HG03575 (cell line): ENCODE measurements at regions not wholly inside any gene's neighbourhood (a gene's known extent, or its start where the extent isn't known, plus 50 kb on each side); places are given as distances from the start of the nearest gene placed in this dataset.
"Not testable (repeated sequence)": the region's sequence is repeated elsewhere in the genome, so short reads cannot be mapped to it uniquely, and the experiment has no call there.

Source experiments
- ATAC-seq: cut with Tn5 transposase; IDR thresholded peaks from one replicate; pipeline ENCODE4 v1.9.1; 2021; ENCODE audit not compliant: unreplicated experiment, insufficient number of reproducible peaks, low FRiP score; ENCODE audit errors: extremely low read depth

DNA sequence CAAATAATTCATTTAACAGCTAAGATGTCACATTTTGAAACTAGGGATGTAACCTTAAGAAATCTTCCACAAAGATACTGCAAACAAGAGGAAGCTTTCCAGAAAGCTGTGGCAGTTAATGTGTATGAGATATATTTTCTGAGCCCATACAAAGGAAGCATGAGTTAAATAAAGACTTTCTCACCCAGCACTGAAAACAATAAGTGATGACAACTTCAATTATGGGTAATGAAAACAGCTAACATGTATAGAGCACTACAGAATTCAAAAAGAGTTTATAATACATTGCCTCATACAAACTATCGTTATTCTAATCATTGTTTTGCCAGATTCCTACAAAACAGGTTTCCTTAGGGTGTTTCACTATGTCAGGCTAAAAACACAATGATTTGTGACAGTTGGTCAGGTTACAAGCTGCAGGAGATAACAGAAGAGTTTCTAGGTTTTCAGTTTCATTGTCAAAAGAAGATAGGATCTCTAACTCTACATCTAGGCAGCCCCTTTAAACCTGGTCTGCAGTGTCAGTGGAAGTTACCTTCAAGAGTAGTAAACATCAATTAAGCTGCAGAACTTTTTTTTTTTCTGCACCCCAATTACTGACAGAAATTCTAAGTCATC is 618.1 kb upstream of the ADGRL3 start:
- ATAC-seq: no peak

DNA sequence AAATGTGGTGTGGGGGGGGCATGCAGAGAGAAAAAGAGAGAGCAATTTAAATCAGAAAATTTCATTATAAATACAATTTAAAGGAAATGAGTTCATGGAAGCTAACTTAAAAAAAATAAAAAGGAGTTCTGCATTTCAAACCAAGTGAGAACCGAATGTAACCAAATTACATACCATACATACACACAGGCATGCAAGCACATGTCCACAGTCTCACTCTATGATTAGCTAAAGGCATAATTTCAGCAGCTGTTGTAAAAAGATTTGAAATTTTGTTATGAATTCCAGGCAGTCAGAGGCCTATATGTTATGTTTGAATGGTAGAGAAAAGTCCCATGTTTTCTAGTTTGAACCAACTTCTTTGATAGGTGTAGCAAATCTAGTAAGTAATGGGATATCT is 611.6 kb upstream of the ADGRL3 start:
- ATAC-seq: no peak

DNA sequence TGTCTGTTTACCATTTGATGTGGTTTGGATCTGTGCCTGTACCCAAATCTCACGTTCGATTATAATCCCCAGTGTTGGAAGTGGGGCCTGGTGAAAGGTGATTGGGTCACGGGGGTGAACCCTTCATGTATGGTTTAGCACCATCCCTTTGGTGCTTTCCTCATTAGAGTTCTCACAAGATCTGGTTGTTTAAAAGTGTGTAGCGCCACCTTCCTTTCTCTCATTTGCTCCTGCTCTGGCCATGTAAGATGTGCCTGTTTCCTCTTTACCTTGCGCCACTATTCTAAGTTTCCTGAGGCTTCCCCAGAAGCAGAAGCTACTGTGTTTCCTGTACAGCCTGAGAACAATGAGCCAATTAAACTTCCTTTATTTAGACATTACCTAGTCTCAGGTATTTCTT is 610.7 kb upstream of the ADGRL3 start:
- ATAC-seq: no peak

DNA sequence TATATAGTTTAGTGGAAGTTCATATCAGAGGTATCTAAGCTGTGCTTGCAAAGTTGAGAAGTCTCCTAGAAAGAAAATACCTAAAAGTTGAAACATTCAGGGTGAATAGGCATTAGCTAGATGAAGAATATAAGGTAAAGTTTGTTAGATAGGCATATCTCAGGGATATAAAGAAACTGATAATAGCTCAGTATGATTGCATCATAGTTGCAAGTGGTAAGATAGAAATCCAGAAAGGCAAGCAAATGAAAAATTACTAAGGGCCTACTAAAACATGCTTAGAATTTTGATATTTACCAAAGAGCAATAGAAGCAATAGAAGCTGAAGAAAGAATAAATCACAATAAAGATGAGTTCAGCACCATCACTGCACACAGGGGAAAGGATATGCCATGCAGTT is 610.0 kb upstream of the ADGRL3 start:
- ATAC-seq: no peak

DNA sequence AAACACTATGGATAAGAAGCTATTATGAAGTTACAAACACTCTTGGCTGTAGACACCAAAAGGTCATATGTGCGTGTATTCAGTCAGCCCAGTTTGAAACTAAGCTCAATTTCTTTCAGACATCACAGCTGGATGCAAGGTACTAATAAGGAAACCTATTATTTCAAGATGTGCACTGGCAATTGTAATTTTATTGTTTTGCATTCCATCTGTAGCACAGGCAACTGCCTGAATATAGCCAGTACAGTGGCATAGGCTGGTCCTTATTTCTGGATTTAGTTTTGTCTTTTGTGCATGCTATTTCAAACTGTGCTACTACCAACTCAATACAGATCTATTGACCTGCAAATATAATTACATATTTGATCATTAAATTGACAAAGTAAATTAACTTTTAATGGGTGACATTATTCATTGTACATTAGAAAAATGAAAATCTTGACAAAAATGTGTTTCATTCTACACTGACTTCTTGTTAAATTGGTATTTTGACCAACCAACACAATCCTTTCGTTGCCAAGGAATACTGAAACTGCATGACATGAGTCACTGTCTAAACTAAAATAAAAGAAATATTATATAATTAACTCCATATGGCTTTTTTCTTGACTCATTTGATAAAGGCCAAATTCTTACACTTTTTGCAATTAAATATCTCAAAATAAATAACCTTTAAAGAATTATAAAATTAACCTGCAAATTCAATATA is 594.3 kb upstream of the ADGRL3 start:
- no peak for ATAC-seq

DNA sequence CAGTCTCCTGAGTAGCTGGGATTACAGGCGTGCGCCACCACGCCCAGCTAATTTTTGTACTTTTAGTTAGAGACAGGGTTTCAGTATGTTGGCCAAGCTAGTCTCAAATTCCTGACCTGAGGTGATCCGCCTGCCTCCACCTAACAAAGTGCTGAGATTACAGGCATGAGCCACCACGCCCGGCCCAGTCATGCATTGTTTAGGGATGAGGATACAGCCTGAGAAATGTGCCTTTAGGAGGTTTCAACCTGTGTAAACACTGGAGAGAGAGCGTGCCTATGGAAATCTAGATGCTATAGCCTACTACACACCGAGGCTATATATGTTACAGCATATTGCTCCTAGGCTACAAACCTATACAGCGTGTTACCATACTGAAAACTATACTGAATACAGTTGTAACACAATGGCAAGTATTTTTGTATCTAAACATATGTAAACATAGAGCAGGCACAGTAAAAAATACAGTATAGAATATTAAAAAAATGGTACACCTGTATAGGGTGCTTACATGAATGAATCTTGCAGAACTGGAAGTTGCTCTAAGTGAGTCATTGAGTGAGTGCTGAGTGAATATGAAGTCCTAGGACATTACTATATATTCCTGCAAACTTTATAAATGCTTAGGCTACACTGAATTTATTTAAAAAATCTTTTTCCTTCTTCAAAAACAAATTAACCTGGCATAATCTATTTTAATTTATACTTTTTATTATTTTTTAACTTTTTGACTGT is 588.2 kb upstream of the ADGRL3 start:
- ATAC-seq: no peak

DNA sequence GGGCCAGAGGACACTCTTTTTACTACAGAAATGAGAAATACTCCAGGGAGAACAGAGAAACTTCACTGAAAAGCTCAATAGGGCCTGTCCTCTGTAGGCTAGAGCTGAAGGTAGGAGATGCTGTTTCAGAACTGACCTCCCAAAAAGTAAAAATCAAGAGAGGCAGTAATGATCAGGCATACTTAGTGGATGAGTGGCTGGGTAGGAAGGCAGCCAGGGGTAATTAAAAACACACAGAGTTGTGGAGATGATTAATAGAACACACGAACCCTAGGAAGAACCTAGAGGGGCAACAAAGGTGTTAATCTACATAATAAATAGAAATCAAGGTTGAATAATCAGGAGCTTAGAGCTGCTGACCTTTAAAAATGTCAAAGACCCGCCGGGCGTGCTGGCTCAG is 582.4 kb upstream of the ADGRL3 start:
- ATAC-seq: no peak

DNA sequence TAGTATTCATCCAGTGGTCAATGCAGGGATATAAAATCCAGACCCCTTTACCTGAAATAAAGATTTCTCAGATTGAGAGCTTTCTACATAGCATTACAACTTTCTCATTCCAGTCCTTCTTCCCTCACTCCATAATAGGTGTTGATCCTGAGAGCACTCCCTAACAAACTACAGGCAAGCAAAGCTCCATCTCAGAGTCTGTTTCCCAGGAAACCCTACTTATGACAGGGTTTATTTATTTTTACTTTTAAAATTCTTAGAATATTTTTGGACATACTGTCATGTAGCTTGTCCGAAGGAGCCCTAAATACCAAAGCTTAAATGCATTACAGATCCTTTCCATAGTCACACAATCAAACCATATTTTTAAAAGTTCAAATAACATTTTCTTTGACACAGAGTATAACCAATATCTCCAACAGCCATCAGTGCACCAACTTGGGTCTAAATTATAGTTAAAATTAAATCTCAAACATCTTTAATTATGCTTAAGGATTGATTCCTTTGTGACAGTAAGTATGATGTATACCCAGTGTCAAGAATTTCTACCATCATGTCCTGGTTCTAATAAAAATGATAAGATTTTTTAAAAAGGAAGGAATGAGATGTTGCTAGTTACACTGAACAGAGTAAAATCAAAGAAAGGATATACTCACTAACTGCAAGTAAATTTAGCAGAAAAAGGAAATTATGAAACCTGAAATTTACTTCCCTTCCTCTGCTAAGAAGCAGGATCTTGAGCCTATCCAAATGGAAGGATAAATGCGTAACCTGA is 580.4 kb upstream of the ADGRL3 start:
- no peak for ATAC-seq

DNA sequence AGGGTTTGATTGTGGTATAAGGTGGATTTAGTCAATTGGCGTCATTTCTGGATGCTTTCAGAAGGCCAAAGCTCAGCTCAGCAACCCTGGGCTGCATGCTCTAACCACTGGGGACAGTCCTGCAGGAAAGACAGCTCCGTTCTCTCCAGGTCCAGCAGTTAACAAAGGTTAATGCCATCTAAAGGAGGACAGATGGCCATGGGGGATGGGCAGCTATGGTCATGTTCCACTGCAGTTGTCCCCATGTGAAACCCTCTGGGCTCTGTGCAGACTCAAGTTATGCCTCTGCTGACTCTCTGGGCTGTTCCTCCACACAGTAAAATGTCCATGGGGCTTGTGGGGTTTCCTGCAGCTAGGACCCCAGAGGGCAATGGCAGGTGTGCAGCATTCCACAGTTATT is 562.1 kb upstream of the ADGRL3 start:
- ATAC-seq: no peak

DNA sequence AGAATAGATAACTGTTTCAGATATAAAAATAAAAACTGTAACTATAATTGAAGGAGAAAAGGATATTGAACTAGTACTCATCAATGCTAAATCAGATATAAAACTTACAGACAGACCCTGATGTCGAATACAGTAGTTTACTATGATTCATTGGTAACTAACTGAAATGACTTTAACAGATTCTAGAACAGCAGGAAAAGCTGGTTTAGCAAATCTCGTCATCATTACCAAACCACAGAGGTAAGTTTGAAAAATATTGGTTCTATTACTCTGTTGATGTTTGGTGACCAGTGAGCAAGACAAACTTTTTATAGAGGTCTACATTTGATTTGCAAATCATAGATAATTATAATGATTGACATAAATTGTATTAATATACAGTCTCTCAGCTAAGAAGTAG is 551.4 kb upstream of the ADGRL3 start:
- ATAC-seq: no peak

DNA sequence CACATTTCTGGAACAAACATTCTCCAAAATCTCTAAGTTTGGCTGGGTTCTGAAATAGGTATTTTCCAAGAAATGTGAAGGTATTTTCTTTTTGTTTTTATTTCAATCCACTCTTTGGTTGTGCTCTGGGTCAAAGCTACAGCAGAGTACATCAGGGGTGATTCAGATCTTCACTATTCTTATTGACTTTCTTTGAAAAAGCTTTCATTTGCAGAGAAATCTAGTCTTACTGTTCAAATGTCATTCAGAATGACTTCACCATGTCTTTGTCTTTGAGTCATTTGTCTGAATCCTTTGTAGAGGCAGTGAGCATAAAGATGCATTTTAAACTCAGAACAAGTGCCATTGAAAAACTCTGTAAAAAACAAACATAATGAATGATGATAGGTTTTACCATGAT is 547.2 kb upstream of the ADGRL3 start:
- no peak for ATAC-seq

DNA sequence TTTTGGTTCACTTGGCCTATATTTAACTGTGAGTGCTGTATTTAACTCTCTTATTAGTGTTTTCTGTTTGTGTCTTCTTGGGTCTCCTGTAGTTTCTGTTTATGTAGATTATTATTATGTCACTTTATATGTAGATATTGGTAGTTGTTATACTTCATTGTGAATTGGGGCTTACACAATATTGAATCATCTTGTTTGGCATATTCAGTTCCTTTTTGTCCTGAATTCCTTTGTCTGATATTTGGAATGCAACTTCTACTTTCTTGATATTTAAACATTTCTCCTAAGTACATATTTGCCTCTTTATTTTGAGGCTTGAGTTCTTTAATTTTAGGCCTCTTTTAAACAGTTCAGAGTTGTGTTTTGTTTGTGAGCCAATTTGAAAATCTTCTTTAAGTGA is 544.8 kb upstream of the ADGRL3 start:
- ATAC-seq: no peak

DNA sequence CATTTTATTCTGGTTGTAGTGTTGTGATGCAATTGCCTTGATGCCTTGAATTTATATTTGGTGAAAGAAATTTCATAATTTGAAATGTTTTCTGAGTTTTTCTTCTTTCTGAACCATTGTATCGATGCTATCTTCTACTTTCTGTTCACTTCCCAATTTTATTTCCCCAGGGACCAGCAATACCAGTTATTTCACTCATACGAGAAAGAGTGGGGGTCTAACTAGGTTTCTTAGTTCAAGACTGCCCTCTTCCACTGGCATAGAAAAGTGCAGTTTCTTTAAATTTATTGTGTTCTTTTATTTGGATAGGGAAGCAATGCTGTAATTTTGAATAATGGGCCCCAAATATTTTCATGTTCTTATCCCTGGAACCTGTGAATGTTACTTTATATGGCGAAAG is 544.0 kb upstream of the ADGRL3 start:
- no peak for ATAC-seq

DNA sequence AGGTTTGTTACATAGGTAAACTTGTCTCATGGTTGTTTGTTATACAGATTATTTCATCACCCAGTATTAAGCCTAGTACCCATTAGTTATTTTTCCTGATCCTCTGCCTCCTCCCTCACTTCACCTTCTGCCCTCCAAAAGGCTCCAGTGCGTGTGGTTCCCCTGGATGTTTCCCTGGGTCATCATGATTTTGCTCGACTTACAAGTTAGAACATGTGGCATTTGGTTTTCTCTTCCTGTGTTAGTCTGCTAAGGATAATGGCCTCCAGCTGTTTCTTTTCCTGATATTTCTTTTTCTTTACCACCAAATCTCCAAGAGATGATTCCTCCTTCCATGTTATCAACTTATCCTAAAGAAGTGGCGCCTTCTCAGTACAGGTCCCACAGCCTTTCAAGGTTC is 543.1 kb upstream of the ADGRL3 start:
- no peak for ATAC-seq

DNA sequence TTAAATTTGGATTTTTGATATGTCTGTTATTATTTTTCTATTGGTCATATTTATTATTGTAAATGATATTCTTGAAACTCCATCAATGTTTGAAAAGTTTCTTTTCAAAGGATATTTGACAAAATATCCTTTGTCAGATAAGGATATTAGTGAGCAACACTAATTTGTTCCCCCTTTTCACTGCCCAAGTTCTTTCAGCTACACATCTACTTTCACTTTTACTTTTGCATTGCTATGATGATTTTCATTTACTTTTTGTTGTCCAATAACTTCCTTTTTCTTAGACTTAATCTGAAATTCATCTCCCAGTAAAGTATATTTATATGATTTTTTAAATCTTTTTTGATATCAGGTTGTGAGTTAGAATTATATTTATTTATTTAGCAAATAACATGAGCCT is 542.3 kb upstream of the ADGRL3 start:
- no peak for ATAC-seq

DNA sequence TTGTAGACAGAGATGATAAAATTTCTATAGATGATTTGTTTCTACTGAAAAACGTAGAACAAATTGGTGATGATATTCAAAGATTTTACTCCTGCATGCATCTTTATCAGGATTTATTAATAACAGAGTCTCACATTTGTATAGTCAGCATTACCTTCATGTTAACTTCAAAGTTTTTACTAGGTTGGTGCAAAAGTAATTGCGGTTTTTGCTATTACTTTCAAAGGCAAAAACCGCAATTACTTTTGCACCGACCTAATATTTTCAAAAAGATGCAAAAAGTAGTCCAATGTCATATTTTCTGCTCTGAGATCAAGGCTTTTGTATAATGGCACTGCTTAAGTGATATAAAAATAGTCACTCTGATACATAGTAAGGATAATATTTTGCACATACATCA is 536.4 kb upstream of the ADGRL3 start:
- no peak for ATAC-seq

DNA sequence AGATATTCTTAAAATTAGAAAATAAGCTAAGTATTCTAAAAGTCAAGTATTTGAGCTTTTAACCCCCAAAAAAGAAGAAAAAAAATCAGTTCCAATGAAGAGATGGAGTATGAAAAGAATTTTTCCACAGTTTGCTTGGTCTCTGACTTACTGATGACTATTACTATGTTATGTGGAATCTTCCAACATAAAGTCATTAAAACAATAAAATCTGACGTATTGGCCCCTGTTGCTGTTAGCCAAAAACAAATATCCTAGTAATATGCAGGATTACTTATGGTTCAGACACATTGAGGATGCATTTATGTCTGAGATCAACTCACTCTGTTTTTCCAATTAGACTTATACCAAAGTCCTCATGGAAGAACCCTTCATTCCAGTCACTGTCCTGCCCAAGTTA is 517.2 kb upstream of the ADGRL3 start:
- no peak for ATAC-seq

DNA sequence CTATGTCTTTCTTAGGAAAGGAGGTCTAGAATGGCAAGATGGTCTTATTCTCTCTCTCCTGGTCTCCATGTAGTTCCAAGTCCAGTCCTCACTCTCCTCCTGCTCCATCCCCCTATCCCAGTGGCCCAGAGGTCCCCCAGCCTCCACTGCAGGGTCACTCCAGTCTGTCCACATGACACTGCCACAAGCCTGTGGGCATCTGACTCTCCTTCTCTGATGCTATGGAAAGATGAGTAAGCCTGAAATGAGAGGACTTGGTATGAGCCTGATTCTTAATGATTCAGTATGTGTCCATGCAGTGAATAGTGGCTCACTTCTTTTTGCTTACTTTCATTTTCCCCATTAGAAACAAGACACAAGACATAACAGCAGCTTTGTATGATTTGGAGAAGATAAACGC is 516.8 kb upstream of the ADGRL3 start:
- no peak for ATAC-seq

DNA sequence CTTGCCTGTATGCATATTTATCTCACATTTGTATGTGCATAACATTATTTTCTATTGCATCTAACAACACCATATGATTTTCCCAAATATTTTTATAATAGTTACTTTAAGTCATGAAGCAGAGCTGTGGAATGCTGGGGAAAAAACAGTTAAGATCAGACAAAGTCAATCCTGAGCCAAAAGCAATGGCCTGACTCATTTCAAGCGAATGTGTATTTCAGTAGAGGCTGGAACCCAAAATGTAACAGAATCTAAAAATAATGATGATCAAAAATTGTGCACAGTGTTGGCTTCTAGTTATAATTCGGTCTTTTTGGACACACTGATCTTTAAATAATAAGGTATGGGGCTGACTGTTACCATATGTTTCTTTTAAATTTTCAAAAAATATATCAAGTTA is 516.2 kb upstream of the ADGRL3 start:
- no peak for ATAC-seq

DNA sequence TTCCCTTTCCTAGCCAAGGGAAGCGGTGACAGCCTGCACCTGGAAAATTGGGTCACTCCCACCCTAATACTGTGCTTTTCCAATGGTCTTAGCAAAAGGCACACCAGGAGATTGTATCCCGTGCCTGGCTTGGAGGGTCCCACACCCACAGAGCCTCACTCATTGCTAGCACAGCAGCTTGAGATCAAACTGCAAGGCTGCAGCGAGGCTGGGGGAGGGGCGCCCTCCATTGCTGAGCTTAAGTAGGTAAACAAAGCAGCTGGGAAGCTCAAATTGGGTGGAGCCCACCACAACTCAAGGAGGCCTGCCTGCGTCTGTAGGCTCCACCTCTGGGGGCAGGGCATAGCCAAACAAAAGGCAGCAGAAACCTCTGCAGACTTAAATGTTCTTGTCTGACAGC is 504.1 kb upstream of the ADGRL3 start:
- ATAC-seq: not testable (repeated sequence)
